Endodermal cell (in vitro differentiated cells): ENCODE measurements at regions not wholly inside any gene's neighbourhood (a gene's known extent, or its start where the extent isn't known, plus 50 kb on each side); places are given as distances from the start of the nearest gene placed in this dataset.

Source experiments
- DNase-seq: peaks from one replicate; pipeline ENCODE4 v3.0.0-alpha.2; 2017
- H3K27ac ChIP-seq: 2 replicates; pipeline ENCODE4 v1.5.1; 2013; ENCODE audit warnings: mild to moderate bottlenecking, low read depth, low read length, moderate library complexity
- H3K27me3 ChIP-seq: 2 replicates; pipeline ENCODE4 v1.6.1; 2013; ENCODE audit warnings: mild to moderate bottlenecking, low read length, moderate library complexity; ENCODE audit not compliant: insufficient read depth, control insufficient read depth, poor library complexity, severe bottlenecking
- H3K36me3 ChIP-seq: 2 replicates; pipeline ENCODE4 v1.7.0; 2013; ENCODE audit warnings: mild to moderate bottlenecking, low read length, moderate library complexity; ENCODE audit not compliant: control insufficient read depth, insufficient read depth
- H3K4me1 ChIP-seq: one replicate; pipeline ENCODE4 v1.7.0; 2013; ENCODE audit warnings: low read length; ENCODE audit not compliant: control insufficient read depth, insufficient read depth
- H3K4me3 ChIP-seq: 2 replicates; pipeline ENCODE4 v1.5.1; 2013; ENCODE audit warnings: mild to moderate bottlenecking, low read length, moderate library complexity
- H3K9ac ChIP-seq: 2 replicates; pipeline ENCODE4 v1.6.1; 2013; ENCODE audit warnings: mild to moderate bottlenecking, low read length, moderate library complexity; ENCODE audit not compliant: poor library complexity, severe bottlenecking; ENCODE audit errors: extremely low read depth
- H3K9me3 ChIP-seq: 2 replicates; pipeline ENCODE4 v1.6.1; 2013; ENCODE audit warnings: mild to moderate bottlenecking, low read length, moderate library complexity; ENCODE audit not compliant: control insufficient read depth
- H3K27ac Mint-ChIP-seq: 2 replicates; pipeline ENCODE4 v1.8.0; 2020; ENCODE audit warnings: mixed read lengths
- H3K27me3 Mint-ChIP-seq: 2 replicates; pipeline ENCODE4 v1.8.0; 2021; ENCODE audit warnings: mild to moderate bottlenecking, mixed read lengths; ENCODE audit not compliant: insufficient read depth
- H3K36me3 Mint-ChIP-seq: 2 replicates; pipeline ENCODE4 v1.8.0; 2020; ENCODE audit warnings: low read depth, mixed read lengths
- H3K4me1 Mint-ChIP-seq: 2 replicates; pipeline ENCODE4 v1.8.0; 2020; ENCODE audit warnings: mixed read lengths
- H3K4me3 Mint-ChIP-seq: 2 replicates; pipeline ENCODE4 v1.8.0; 2020; ENCODE audit warnings: mild to moderate bottlenecking, moderate library complexity, mixed read lengths
- H3K9me3 Mint-ChIP-seq: 2 replicates; pipeline ENCODE4 v1.8.0; 2020; ENCODE audit warnings: mild to moderate bottlenecking, mixed read lengths
- WGBS, 2 experiments: methylation state at CpG; one replicate each; pipeline versions ENCODE4 v1.1.5 to v1.1.7; 2013; ENCODE audit warnings: missing lambda C conversion rate in 2 of 2, mixed read lengths in 1 of 2; ENCODE audit not compliant: insufficient coverage in 1 of 2, insufficient read length in 1 of 2; 5-methylcytosine and 5-hydroxymethylcytosine counted together
- TF ChIP-seq, protein P1 (sequence below): fragments of 200-600 bp; sonication (generic); conservative IDR thresholded peaks from 2 replicates; pipeline ENCODE4 v1.5.0; 2021; ENCODE audit warnings: antibody characterized with exemption, mild to moderate bottlenecking

DNA sequence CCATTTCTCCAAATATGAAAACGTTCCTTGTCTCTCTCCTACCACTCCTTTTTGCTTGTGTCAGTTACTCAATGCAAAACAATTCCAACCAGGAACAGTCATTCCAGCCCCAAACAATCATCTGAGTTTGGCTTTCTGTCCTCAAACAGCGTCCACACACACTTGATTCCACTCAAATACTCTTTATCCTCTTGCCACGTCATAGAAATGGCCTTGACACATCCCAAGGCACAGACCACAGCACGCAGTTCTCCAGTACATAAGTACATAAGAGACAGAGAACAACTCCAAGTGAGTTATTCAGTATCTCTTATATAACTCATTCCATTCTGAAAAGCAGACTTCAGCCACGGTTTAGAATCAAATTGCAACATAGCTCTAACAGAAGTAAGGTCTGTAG, 299.2 kb downstream of the RPS29 start:
- H3K9ac ChIP-seq, result no peak overlapping the region
- H3K9me3 Mint-ChIP-seq, result no peaks in the 10 kb centered on the region
- H3K27ac ChIP-seq, result no peak overlapping the region
- H3K36me3 Mint-ChIP-seq, result no peaks in the 10 kb centered on the region
- H3K9me3 ChIP-seq, result no peaks in the 10 kb centered on the region
- no peaks in the 10 kb centered on the region for H3K27me3 ChIP-seq
- no peak overlapping the region for H3K4me3 Mint-ChIP-seq
- H3K27me3 Mint-ChIP-seq, result peaks cover 4% of the 10 kb centered on the region
- TF ChIP-seq, protein P1, sequence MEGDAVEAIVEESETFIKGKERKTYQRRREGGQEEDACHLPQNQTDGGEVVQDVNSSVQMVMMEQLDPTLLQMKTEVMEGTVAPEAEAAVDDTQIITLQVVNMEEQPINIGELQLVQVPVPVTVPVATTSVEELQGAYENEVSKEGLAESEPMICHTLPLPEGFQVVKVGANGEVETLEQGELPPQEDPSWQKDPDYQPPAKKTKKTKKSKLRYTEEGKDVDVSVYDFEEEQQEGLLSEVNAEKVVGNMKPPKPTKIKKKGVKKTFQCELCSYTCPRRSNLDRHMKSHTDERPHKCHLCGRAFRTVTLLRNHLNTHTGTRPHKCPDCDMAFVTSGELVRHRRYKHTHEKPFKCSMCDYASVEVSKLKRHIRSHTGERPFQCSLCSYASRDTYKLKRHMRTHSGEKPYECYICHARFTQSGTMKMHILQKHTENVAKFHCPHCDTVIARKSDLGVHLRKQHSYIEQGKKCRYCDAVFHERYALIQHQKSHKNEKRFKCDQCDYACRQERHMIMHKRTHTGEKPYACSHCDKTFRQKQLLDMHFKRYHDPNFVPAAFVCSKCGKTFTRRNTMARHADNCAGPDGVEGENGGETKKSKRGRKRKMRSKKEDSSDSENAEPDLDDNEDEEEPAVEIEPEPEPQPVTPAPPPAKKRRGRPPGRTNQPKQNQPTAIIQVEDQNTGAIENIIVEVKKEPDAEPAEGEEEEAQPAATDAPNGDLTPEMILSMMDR, result no peak
- no peak overlapping the region for H3K4me3 ChIP-seq
- no peak for DNase-seq
- no peaks in the 10 kb centered on the region for H3K36me3 ChIP-seq
- no peak overlapping the region for H3K27ac Mint-ChIP-seq
- H3K4me1 Mint-ChIP-seq, result peaks cover 5% of the 10 kb centered on the region
- 75 to 90% methylated on average over 4 to 5 of the region's 5 CpGs for WGBS, 2 experiments
- H3K4me1 ChIP-seq, result no peaks in the 10 kb centered on the region

DNA sequence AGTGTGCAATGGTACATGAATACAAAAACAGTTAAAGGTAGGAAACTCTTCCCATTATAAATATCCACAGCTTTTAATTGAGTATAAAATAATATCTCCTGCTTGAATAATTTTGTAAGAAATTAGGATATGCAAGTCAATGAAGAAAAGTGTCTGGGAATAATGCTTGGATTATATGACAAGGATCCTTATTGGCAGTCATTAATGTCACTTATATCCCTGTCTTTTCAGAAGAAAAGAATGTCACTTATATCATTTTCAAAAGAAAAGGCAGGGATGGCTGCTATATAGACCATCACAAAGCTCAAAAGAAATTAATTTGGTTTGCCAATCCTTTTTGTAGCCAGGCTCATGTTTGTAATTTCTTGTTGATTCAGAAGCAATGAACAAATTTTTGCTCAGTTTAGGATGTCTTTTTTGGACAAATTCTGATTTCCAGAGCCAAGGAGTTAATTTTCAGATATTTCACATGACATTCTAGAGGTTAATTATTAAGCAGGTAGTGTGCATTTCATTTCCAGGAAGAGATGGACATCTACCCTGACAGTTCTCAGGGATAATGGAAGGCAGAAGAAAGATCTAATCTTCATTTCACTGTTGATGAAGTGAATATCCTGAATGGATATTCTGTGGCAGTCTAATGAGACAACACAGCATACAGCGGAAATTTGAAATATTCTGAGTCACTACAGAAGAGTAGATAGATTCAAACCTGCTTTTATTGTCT, 299.8 kb downstream of the RPS29 start:
- no peaks in the 10 kb centered on the region for H3K9me3 Mint-ChIP-seq
- H3K9ac ChIP-seq, result no peak overlapping the region
- peaks cover 5% of the 10 kb centered on the region for H3K4me1 Mint-ChIP-seq
- no peaks in the 10 kb centered on the region for H3K9me3 ChIP-seq
- H3K27ac ChIP-seq, result no peak overlapping the region
- H3K27ac Mint-ChIP-seq, result no peak overlapping the region
- no peaks in the 10 kb centered on the region for H3K4me1 ChIP-seq
- H3K4me3 Mint-ChIP-seq, result no peak overlapping the region
- TF ChIP-seq, protein P1, result no peak
- no peak overlapping the region for H3K4me3 ChIP-seq
- no peaks in the 10 kb centered on the region for H3K27me3 ChIP-seq
- no peak for DNase-seq
- WGBS, 2 experiments, result 71 to 100% methylated on average over 1 of the region's 1 CpG
- peaks cover 4% of the 10 kb centered on the region for H3K27me3 Mint-ChIP-seq
- H3K36me3 Mint-ChIP-seq, result no peaks in the 10 kb centered on the region
- no peaks in the 10 kb centered on the region for H3K36me3 ChIP-seq

DNA sequence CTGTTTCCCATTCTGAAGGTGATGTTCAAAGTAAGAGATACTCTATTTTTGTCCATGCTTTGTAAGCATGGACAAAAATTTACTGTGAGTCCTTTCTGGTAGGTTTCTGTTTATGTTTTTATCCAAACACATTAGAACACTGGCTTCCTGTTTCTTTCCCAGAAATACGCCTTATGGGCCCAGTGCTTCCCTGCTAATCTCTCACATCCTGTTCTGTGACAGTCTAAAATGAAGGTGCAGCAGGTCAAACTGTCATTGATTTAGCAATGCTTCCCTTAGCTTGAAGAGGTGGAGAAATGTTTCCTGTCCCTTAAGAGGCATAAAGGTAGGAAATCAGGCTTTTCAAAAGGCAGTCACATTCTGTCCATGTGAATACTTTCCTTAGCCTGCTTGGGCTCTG, 305.6 kb downstream of the RPS29 start:
- Histone ChIP-seq H3K27ac (no peak overlapping the region), H3K27me3 (no peaks in the 10 kb centered on the region), H3K9ac (no peak overlapping the region), H3K4me1 (no peaks in the 10 kb centered on the region), H3K36me3 (no peaks in the 10 kb centered on the region), H3K4me3 (no peak overlapping the region), H3K9me3 (no peaks in the 10 kb centered on the region)
- H3K27me3 Mint-ChIP-seq, result no peaks in the 10 kb centered on the region
- H3K4me3 Mint-ChIP-seq, result no peak overlapping the region
- DNase-seq, result no peak
- no peak overlapping the region for H3K27ac Mint-ChIP-seq
- H3K4me1 Mint-ChIP-seq, result peaks cover 5% of the 10 kb centered on the region
- 80 to 96% methylated on average over 1 of the region's 1 CpG for WGBS, 2 experiments
- no peaks in the 10 kb centered on the region for H3K9me3 Mint-ChIP-seq
- no peaks in the 10 kb centered on the region for H3K36me3 Mint-ChIP-seq
- TF ChIP-seq, protein P1, result no peak
